ENCODE measurements at regions not wholly inside any gene's neighbourhood (a gene's known extent, or its start where the extent isn't known, plus 50 kb on each side); places are given as distances from the start of the nearest gene placed in this dataset.

DNA sequence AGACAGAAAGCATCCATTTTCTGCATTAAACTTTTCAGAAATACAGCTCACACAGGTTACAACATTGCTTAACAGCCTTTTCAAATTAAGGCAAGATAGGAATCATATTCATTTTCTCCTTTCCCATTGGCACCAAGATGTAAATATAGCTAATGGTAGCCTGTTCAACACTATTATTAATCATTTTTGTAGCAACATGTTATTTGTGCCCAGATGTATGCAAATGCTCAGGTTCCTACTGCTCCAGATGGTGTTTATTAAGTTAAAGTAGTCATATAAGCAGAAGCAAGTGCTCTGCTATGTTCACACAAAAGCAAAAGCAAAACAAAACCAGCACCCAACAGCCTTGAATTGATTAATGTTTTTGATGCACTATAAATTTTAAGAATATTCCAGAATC is 1110.6 kb downstream of the SLC6A15 start:
- H3K36me3 ChIP-seq (ENCODE audit: insufficient read depth, low read length), result no peaks in the 10 kb centered on the region
- no peak overlapping the region for H3K4me3 ChIP-seq (ENCODE audit: low read length)
- ChIA-PET CTCF (no interaction called here), POLR2A (no interaction called here)
- no peaks in the 10 kb centered on the region for H3K4me1 ChIP-seq (ENCODE audit: insufficient read depth, low read length)
- H3K27ac ChIP-seq (ENCODE audit: low read depth, low read length), result no peak overlapping the region
- no peaks in the 10 kb centered on the region for H3K4me1 Mint-ChIP-seq
- no peaks in the 10 kb centered on the region for H3K27me3 ChIP-seq (ENCODE audit: insufficient read depth, low read length, poor library complexity, severe bottlenecking)
- H3K36me3 Mint-ChIP-seq, result no peaks in the 10 kb centered on the region
- H3K9me3 Mint-ChIP-seq, result peaks cover 0 to 4% (median 0%) of the 10 kb centered on the region in 5 donors
- H3K27ac Mint-ChIP-seq, result no peak overlapping the region
- no peaks in the 10 kb centered on the region for H3K9me3 ChIP-seq (ENCODE audit: low read length)
- peaks cover 0 to 2% of the 10 kb centered on the region in 2 donors for H3K27me3 Mint-ChIP-seq
- DNase-seq, result no peak
- H3K4me3 Mint-ChIP-seq, result no peak overlapping the region

DNA sequence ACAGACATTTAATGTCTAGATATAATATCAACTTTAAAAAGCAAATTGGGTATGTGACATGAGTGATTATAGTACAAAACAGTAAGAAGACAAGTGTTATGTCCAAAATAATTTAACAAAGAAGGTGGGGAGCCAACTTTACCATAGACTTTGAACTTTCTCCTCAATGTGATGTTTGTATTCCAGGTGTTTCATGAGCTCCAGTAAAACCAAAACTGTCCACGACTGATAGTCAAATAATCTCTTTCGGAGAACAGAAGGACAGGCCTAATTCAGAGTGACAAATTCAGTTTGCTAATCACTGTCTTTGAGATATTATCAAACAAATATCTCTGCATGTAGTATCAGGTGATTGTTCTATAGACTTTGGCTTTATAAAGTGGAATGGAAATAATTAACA is 1112.6 kb downstream of the SLC6A15 start:
- Histone ChIP-seq H3K4me3 (ENCODE audit: low read length) (no peak overlapping the region), H3K9me3 (ENCODE audit: low read length) (no peaks in the 10 kb centered on the region), H3K27me3 (ENCODE audit: insufficient read depth, low read length, poor library complexity, severe bottlenecking) (no peaks in the 10 kb centered on the region), H3K4me1 (ENCODE audit: insufficient read depth, low read length) (no peaks in the 10 kb centered on the region), H3K36me3 (ENCODE audit: insufficient read depth, low read length) (no peaks in the 10 kb centered on the region), H3K27ac (ENCODE audit: low read depth, low read length) (no peak overlapping the region)
- ChIA-PET CTCF (no interaction called here), POLR2A (no interaction called here)
- peaks cover 0 to 4% (median 0%) of the 10 kb centered on the region in 5 donors for H3K9me3 Mint-ChIP-seq
- peaks cover 0 to 2% of the 10 kb centered on the region in 2 donors for H3K27me3 Mint-ChIP-seq
- no peak overlapping the region for H3K4me3 Mint-ChIP-seq
- H3K4me1 Mint-ChIP-seq, result no peaks in the 10 kb centered on the region
- no peak overlapping the region for H3K27ac Mint-ChIP-seq
- no peaks in the 10 kb centered on the region for H3K36me3 Mint-ChIP-seq
- DNase-seq, result no peak

DNA sequence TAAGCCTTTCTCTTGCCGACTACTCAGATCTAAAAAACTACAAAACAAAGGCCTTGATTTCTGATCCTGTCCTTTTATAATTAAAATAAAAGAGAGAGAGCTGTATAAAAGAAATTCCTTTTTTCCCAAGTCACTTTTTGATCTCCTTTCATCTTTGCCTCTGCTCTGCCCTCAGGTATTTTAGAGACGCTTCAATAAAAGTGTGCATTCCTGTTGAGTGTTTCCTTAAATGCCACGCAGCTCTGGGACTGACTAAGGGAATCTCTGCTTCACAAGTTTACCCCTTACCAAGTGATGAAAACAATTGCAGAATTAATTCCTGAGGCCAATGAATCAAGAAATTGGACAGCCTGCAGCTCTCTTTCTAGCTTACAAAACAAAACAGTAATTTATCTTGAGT is 1109.8 kb downstream of the TMTC2 start:
- no peaks in the 10 kb centered on the region for H3K36me3 ChIP-seq (ENCODE audit: insufficient read depth, low read length)
- ChIA-PET CTCF (no interaction called here), POLR2A (no interaction called here)
- DNase-seq, result no peak
- Mint-ChIP-seq H3K4me3 (no peak overlapping the region), H3K4me1 (no peaks in the 10 kb centered on the region), H3K9me3 (peaks cover 0 to 4% (median 0%) of the 10 kb centered on the region in 5 donors), H3K27me3 (peaks cover 0 to 2% of the 10 kb centered on the region in 2 donors), H3K36me3 (no peaks in the 10 kb centered on the region), H3K27ac (no peak overlapping the region)
- no peaks in the 10 kb centered on the region for H3K9me3 ChIP-seq (ENCODE audit: low read length)
- no peak overlapping the region for H3K4me3 ChIP-seq (ENCODE audit: low read length)
- no peak overlapping the region for H3K27ac ChIP-seq (ENCODE audit: low read depth, low read length)
- no peaks in the 10 kb centered on the region for H3K4me1 ChIP-seq (ENCODE audit: insufficient read depth, low read length)
- no peaks in the 10 kb centered on the region for H3K27me3 ChIP-seq (ENCODE audit: insufficient read depth, low read length, poor library complexity, severe bottlenecking)

DNA sequence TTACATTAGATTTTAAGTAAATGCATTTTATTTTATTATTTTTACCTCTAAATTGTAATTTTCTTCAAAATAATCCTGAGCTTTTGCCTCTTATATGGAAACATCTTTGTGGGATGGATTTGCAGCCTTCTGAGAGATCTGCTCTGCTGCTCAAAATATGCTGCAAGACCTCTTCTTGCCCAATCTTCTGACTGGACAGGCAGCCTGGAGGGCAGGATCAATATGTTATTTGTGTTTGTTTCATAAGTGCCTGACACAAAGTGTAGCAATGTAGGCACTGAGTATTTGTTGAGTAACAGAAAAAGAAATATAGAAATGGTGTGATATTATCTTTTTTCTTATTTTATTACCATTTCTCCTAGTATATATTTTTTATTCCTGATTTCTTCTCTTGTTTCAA is 1106.9 kb downstream of the TMTC2 start:
- POLR2A ChIA-PET, result no interaction called here

DNA sequence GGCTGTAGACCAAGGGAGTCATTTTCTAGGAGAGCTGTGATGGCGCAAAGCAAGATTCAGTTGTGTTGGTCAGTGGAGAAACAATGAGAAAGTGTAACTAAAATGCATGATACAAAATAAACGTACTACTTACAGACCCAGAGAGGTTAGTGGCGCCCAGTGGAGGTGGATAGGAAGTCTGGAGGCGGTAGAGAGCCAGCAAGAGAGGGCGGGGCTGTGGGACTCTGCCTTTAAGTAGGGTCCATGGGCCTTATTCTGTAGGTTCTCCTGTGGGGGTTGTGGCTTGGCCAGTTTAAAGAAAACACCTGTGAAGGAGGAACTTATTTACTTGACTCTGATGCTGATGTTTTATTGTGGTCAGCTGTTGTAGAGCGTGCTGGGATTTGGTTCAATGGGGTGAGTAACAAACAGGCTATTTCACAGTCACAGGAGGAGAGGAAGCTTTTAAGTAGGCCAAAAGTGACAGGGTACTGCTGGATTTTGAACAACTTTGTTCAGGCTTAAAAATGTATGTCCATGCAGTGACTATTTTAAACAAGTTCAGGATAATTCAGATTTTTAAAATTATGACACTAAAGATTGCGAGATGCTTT is 1097.7 kb downstream of the TMTC2 start:
- Mint-ChIP-seq H3K36me3 (no peaks in the 10 kb centered on the region), H3K4me1 (no peaks in the 10 kb centered on the region), H3K4me3 (no peak overlapping the region), H3K27ac (no peak overlapping the region), H3K27me3 (no peaks in the 10 kb centered on the region), H3K9me3 (peaks cover 0 to 8% (median 4%) of the 10 kb centered on the region in 5 donors)
- no peaks in the 10 kb centered on the region for H3K27me3 ChIP-seq (ENCODE audit: insufficient read depth, low read length, poor library complexity, severe bottlenecking)
- no peaks in the 10 kb centered on the region for H3K4me1 ChIP-seq (ENCODE audit: insufficient read depth, low read length)
- H3K27ac ChIP-seq (ENCODE audit: low read depth, low read length), result no peak overlapping the region
- no peak overlapping the region for H3K4me3 ChIP-seq (ENCODE audit: low read length)
- no peak for DNase-seq
- no peaks in the 10 kb centered on the region for H3K36me3 ChIP-seq (ENCODE audit: insufficient read depth, low read length)
- ChIA-PET POLR2A (no interaction called here), CTCF (no interaction called here)
- H3K9me3 ChIP-seq (ENCODE audit: low read length), result no peaks in the 10 kb centered on the region

More for the DNA sequence above, 1106.9 kb downstream of the TMTC2 start:
- peaks cover 0 to 5% (median 2%) of the 10 kb centered on the region in 5 donors for H3K9me3 Mint-ChIP-seq
- no peak overlapping the region for H3K27ac Mint-ChIP-seq
- CTCF ChIA-PET, result no interaction called here
- Histone ChIP-seq H3K9me3 (ENCODE audit: low read length) (no peaks in the 10 kb centered on the region), H3K27ac (ENCODE audit: low read depth, low read length) (no peak overlapping the region), H3K27me3 (ENCODE audit: insufficient read depth, low read length, poor library complexity, severe bottlenecking) (no peaks in the 10 kb centered on the region), H3K4me1 (ENCODE audit: insufficient read depth, low read length) (no peaks in the 10 kb centered on the region), H3K4me3 (ENCODE audit: low read length) (no peak overlapping the region), H3K36me3 (ENCODE audit: insufficient read depth, low read length) (no peaks in the 10 kb centered on the region)
- no peaks in the 10 kb centered on the region for H3K36me3 Mint-ChIP-seq
- H3K27me3 Mint-ChIP-seq, result no peaks in the 10 kb centered on the region
- H3K4me1 Mint-ChIP-seq, result no peaks in the 10 kb centered on the region
- H3K4me3 Mint-ChIP-seq, result no peak overlapping the region
- DNase-seq, result no peak

DNA sequence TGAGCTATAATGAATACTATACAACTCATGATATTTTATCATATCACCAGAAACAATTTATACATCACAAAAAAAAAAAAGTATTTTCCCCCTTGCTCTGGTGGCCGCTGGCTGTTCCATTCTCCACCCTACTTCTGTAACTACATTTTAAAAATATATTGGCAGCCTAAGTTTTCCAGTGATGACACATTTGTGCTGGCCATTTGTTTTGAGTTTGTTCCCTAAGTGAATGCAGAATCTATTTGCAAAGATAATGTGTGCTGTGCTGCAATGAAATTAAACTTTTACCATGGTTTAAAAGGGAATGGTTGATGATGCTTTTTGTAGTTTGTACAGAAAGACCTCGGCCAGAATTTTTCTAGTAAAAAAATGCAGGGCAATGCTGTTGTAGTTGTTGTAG is 1092.8 kb downstream of the TMTC2 start:
- CTCF ChIA-PET, result no interaction called here
- H3K4me1 Mint-ChIP-seq, result no peaks in the 10 kb centered on the region

DNA sequence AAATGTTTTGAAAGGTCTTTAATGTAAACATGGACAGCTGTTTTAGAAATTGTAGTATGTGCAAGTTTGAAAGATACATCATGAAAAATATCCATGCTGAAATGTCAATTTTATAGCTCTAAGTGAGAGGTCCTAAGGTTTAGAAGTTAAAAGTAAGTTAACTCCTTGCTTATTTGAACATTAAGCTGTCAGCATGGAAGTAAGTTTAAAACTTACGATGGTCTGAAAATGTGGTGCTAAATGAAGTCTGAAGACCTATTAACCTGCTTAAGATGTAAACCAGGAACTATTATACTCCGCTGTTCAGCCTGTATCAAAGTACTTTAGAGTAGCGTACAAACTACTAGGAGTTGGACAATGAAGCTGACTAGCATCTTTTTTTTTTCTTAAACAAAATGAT is 1082.4 kb downstream of the TMTC2 start:
- H3K9me3 Mint-ChIP-seq, result peaks cover 7 to 27% (median 10%) of the 10 kb centered on the region in 5 donors
- H3K36me3 ChIP-seq (ENCODE audit: insufficient read depth, low read length), result no peaks in the 10 kb centered on the region
- no peak overlapping the region for H3K4me3 Mint-ChIP-seq
- H3K4me3 ChIP-seq (ENCODE audit: low read length), result no peak overlapping the region
- no peaks in the 10 kb centered on the region for H3K4me1 ChIP-seq (ENCODE audit: insufficient read depth, low read length)
- POLR2A ChIA-PET, result no interaction called here
- peaks cover 0 to 1% of the 10 kb centered on the region in 2 donors for H3K27me3 Mint-ChIP-seq
- H3K4me1 Mint-ChIP-seq, result no peaks in the 10 kb centered on the region
- no peak for DNase-seq
- no peak overlapping the region for H3K27ac ChIP-seq (ENCODE audit: low read depth, low read length)
- no peak overlapping the region for H3K27ac Mint-ChIP-seq
- H3K36me3 Mint-ChIP-seq, result no peaks in the 10 kb centered on the region
- CTCF ChIA-PET, result no interaction called here
- H3K27me3 ChIP-seq (ENCODE audit: insufficient read depth, low read length, poor library complexity, severe bottlenecking), result no peaks in the 10 kb centered on the region
- no peaks in the 10 kb centered on the region for H3K9me3 ChIP-seq (ENCODE audit: low read length)

More for the DNA sequence above, 1092.8 kb downstream of the TMTC2 start:
- Mint-ChIP-seq H3K27me3 (no peaks in the 10 kb centered on the region), H3K27ac (no peak overlapping the region), H3K36me3 (no peaks in the 10 kb centered on the region), H3K4me3 (no peak overlapping the region), H3K9me3 (peaks cover 0 to 37% (median 7%) of the 10 kb centered on the region in 5 donors)
- POLR2A ChIA-PET, result no interaction called here
- H3K27me3 ChIP-seq (ENCODE audit: insufficient read depth, low read length, poor library complexity, severe bottlenecking), result no peaks in the 10 kb centered on the region
- no peak overlapping the region for H3K27ac ChIP-seq (ENCODE audit: low read depth, low read length)
- H3K4me3 ChIP-seq (ENCODE audit: low read length), result no peak overlapping the region
- no peaks in the 10 kb centered on the region for H3K4me1 ChIP-seq (ENCODE audit: insufficient read depth, low read length)
- no peaks in the 10 kb centered on the region for H3K9me3 ChIP-seq (ENCODE audit: low read length)
- DNase-seq, result no peak
- no peaks in the 10 kb centered on the region for H3K36me3 ChIP-seq (ENCODE audit: insufficient read depth, low read length)

DNA sequence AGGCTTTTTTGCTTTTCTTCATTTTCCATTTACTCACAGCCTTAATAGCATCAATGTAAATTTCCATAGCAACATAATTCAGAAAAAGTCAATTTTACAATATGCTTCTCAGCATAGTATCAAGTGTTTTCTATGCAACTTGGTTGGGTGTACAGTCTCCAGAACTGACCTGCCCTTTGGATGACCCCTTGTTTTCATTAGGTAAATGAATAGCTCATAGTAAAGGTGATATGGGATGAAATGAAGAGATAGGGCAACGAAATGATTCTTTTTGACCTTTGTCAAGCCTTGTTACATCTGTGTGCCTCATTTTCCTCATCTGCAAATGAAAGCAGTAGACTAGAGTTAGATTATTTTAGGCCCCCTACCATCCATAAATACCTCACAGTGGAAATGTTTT is 1081.0 kb downstream of the TMTC2 start:
- Mint-ChIP-seq H3K4me1 (no peaks in the 10 kb centered on the region), H3K36me3 (no peaks in the 10 kb centered on the region), H3K27me3 (peaks cover 0 to 1% of the 10 kb centered on the region in 2 donors), H3K27ac (no peak overlapping the region), H3K4me3 (no peak overlapping the region), H3K9me3 (peaks cover 7 to 20% (median 9%) of the 10 kb centered on the region in 5 donors)
- Histone ChIP-seq H3K27me3 (ENCODE audit: insufficient read depth, low read length, poor library complexity, severe bottlenecking) (no peaks in the 10 kb centered on the region), H3K36me3 (ENCODE audit: insufficient read depth, low read length) (no peaks in the 10 kb centered on the region), H3K9me3 (ENCODE audit: low read length) (no peaks in the 10 kb centered on the region), H3K27ac (ENCODE audit: low read depth, low read length) (no peak overlapping the region), H3K4me1 (ENCODE audit: insufficient read depth, low read length) (no peaks in the 10 kb centered on the region), H3K4me3 (ENCODE audit: low read length) (no peak overlapping the region)
- no peak for DNase-seq
- CTCF ChIA-PET, result no interaction called here
- POLR2A ChIA-PET, result no interaction called here

DNA sequence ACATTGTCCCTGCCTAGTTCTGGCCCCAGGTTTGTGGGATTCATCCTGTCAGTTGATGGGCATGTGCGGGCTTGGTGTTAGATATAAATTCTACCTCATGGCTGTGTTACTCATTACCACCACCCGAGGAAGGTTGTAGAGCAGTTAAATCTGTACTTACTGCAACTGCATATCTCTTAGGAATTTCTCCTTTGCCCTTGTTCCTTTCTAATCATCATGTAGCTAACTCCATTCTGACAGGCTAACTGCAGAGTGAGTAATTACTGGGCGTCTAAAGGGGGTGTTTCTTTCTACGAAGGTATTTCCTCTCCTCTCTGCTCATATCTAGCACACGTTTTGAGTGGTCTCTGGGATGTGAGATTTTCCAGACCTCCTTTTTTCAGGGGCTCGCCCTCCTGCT is 1076.7 kb downstream of the TMTC2 start:
- H3K36me3 ChIP-seq (ENCODE audit: insufficient read depth, low read length), result no peaks in the 10 kb centered on the region

More for the DNA sequence above, 1076.7 kb downstream of the TMTC2 start:
- Mint-ChIP-seq H3K36me3 (no peaks in the 10 kb centered on the region), H3K27ac (no peak overlapping the region), H3K27me3 (no peaks in the 10 kb centered on the region), H3K4me3 (no peak overlapping the region), H3K9me3 (peaks cover 0 to 18% (median 6%) of the 10 kb centered on the region in 5 donors), H3K4me1 (no peaks in the 10 kb centered on the region)
- ChIA-PET POLR2A (no interaction called here), CTCF (no interaction called here)
- H3K27ac ChIP-seq (ENCODE audit: low read depth, low read length), result no peak overlapping the region
- no peaks in the 10 kb centered on the region for H3K27me3 ChIP-seq (ENCODE audit: insufficient read depth, low read length, poor library complexity, severe bottlenecking)
- DNase-seq, result no peak
- no peaks in the 10 kb centered on the region for H3K9me3 ChIP-seq (ENCODE audit: low read length)
- H3K4me3 ChIP-seq (ENCODE audit: low read length), result no peak overlapping the region
- H3K4me1 ChIP-seq (ENCODE audit: insufficient read depth, low read length), result no peaks in the 10 kb centered on the region
